Stromal cell of bone marrow (primary cell): ENCODE measurements at regions not wholly inside any gene's neighbourhood (a gene's known extent, or its start where the extent isn't known, plus 50 kb on each side); places are given as distances from the start of the nearest gene placed in this dataset.

Source experiments
- DNase-seq: peaks from one replicate; pipeline ENCODE4 v3.0.0-alpha.2; 2012; ENCODE audit warnings: low read depth

GRCh38 chrX:39640866-39641265 is 456.9 kb downstream of the BCOR start:
- DNase-seq: no peak

GRCh38 chrX:39642071-39642470 is 455.7 kb downstream of the BCOR start:
- DNase-seq: no peak

GRCh38 chrX:39643550-39643949 is 454.2 kb downstream of the BCOR start:
- no peak for DNase-seq

GRCh38 chrX:39645178-39645895 is 452.4 kb downstream of the BCOR start:
- peak; percentile 83 for DNase-seq

- DNase-seq: no peak
These were observed 449.1 kb downstream of the BCOR start for GRCh38 chrX:39648548-39649254.

GRCh38 chrX:39650768-39651347 is 446.9 kb downstream of the BCOR start:
- DNase-seq: no peak

- no peak for DNase-seq
These were observed 445.4 kb downstream of the BCOR start for GRCh38 chrX:39652336-39652735.

- DNase-seq: no peak
These were observed 444.1 kb downstream of the BCOR start for GRCh38 chrX:39653691-39654090.

- DNase-seq: no peak
These were observed 443.4 kb downstream of the BCOR start for GRCh38 chrX:39654183-39654925.

GRCh38 chrX:39654952-39655351 is 442.8 kb downstream of the BCOR start:
- DNase-seq: no peak

- DNase-seq: no peak
These were observed 436.4 kb downstream of the BCOR start for GRCh38 chrX:39661116-39661907.

- DNase-seq: no peak
These were observed 431.8 kb downstream of the BCOR start for GRCh38 chrX:39665830-39666518.

- DNase-seq: no peak
These were observed 430.6 kb downstream of the BCOR start for GRCh38 chrX:39667191-39667590.

GRCh38 chrX:39667736-39668482 is 429.8 kb downstream of the BCOR start:
- DNase-seq: no peak

GRCh38 chrX:39669668-39670067 is 428.1 kb downstream of the BCOR start:
- no peak for DNase-seq

- no peak for DNase-seq
These were observed 427.5 kb downstream of the BCOR start for GRCh38 chrX:39670281-39670680.

- DNase-seq: no peak
These were observed 425.4 kb downstream of the BCOR start for GRCh38 chrX:39672405-39672804.

GRCh38 chrX:39674490-39675161 is 423.1 kb downstream of the BCOR start:
- DNase-seq: no peak

GRCh38 chrX:39675162-39675553 is 422.6 kb downstream of the BCOR start:
- DNase-seq: no peak

GRCh38 chrX:39675619-39676018 is 422.1 kb downstream of the BCOR start:
- peak; percentile 51 for DNase-seq
